GM13977 (cell line): ENCODE measurements at regions not wholly inside any gene's neighbourhood (a gene's known extent, or its start where the extent isn't known, plus 50 kb on each side); places are given as distances from the start of the nearest gene placed in this dataset.

Experiments
- DNase-seq: peaks from one replicate; pipeline ENCODE4 v3.0.0; 2012; ENCODE audit warnings: low spot score
- CTCF ChIP-seq: IDR thresholded peaks from 2 replicates; pipeline ENCODE4 v1.5.1; 2012; ENCODE audit warnings: mild to moderate bottlenecking, control low read depth; ENCODE audit not compliant: insufficient read depth; ENCODE audit errors: extremely low read depth, missing control alignments
- in situ Hi-C: fragments of 300-500 bp; cut with MboI; formaldehyde crosslinking; loops from one replicate; pipeline ENCODE4 v1.12.0; 2022; ENCODE audit warnings: low sequenced_read_pairs, low pct_unique_long_range_greater_than_20kb, mixed read lengths, inconsistent platforms; ENCODE audit not compliant: unreplicated experiment

GRCh38 chr7:85456254-85456653 lies 269.4 kb upstream of the SEMA3D start:
- in situ Hi-C loops = no loop called here
- no peak for DNase-seq
- no peak for TF ChIP-seq CTCF

DNA sequence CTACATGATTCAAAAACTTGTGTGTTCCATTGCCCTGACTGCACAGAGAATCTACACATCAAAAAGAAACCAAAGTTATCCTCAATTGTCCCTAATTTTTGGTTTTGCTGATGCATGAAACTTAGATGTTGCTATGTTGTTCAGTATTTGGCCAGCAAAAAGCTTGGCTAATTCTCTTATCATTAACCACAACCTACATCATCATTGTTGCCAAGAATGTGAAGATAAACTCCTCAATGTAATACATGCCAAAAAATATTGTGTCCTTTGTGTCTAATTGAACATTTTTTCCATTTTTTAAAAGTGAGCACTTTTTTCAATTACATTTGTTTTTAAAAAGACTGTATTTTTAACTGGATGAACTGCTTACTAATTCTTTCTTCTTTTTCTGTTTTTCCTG lies 268.0 kb upstream of the SEMA3D start:
- no peak for TF ChIP-seq CTCF
- DNase-seq = no peak
- in situ Hi-C loops = no loop called here

GRCh38 chr7:85452674-85453073 lies 265.8 kb upstream of the SEMA3D start:
- in situ Hi-C loops = no loop called here
- no peak for DNase-seq
- TF ChIP-seq CTCF = no peak

DNA sequence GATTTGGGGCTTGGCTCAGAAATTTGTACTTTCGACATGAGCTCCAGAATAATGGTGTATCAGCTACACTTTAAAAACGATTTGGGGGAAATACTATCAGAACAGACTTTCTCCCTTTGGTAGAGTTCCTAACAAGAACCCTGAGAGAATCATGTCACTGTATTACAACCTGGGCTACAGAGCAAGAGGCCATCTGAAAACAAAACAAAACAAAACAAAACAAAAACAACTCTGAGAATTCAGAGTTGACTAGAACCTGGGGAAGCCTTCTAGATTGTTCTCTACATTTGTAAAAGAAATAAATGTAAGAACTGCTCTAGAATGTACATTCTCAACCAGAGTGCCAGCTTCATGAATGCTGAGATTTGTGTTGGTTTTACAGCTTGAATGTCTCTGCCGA lies 262.6 kb upstream of the SEMA3D start:
- in situ Hi-C loops = no loop called here
- TF ChIP-seq CTCF = no peak
- no peak for DNase-seq

DNA sequence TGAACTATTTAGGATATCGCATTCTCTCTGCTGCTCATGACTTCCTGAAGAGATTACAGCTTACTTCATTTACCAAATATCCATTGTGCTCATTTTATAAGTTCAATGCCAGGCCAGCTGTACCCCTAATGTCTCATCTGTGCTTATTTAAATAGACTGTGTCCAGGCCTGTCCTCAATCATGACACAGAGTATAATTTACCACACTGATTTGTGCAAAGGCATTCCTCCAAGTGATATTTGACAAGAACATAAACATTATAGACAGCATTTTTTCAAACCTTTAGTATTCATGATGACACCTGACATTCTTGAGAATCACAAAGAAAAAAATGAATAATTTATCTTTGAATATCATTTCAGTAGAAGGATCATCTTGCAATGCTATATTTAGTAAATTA lies 260.1 kb upstream of the SEMA3D start:
- no peak for TF ChIP-seq CTCF
- in situ Hi-C loops = no loop called here
- DNase-seq = no peak

DNA sequence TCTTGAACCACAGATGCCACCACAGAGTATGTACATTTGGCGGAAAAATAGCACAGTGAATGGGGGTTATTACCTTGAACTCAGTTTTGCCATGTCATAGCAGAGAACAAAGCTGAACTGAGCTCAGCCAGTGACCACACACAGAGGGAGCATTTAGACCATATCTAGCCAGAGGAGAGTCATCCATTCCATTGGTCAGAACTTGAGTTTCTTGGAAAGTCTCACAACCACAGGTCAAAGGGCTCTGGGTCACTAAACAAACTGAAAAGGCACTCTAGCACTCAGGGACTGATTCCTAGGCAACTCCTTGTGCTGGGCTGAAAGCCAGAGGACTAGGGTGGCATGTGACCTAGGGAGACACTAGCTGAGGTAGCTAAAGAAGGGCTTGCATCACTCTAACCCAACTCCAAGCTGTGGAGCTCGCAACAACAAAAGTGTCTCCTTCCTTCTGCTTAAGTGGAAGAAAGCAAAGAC lies 239.7 kb upstream of the SEMA3D start:
- no peak for TF ChIP-seq CTCF
- in situ Hi-C loops = no loop called here
- DNase-seq = no peak

DNA sequence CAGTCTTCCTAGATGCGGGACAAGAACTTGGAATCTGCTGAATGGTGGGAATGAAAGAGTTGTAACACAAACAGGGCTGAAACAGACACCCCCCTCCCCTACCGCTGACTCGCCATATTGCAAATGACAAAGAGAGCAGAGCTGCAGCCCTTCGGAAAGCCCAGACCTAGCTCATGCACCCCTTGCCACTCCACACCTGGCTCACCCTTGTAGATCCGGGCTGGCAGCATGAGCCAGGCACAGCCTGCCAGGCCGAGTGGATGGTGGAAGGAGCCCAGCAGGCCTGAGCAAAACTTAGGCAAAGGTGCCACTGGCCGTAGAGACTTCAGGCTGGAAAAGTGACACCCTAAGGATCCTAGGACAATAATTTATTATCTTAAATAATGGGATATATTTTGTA lies 237.4 kb upstream of the SEMA3D start:
- in situ Hi-C loops = no loop called here
- no peak for DNase-seq
- TF ChIP-seq CTCF = no peak
